Cardiac fibroblast (primary cell): ENCODE measurements at regions not wholly inside any gene's neighbourhood (a gene's known extent, or its start where the extent isn't known, plus 50 kb on each side); places are given as distances from the start of the nearest gene placed in this dataset.

ENCODE experiments used
- DNase-seq, 2 donors: peaks; one replicate each; pipeline versions ENCODE4 v3.0.0 to v3.0.0-alpha.2; 2010; ENCODE audit warnings: low read depth in 2 of 2
- H3K4me3 ChIP-seq, 2 donors: replicated peaks in 1 of 2; 1 replicate in 1 of 2; 2 replicates in 1 of 2; pipeline ENCODE4 v1.5.1; 2011; ENCODE audit warnings: low read depth in 2 of 2, low read length in 2 of 2, mild to moderate bottlenecking in 2 of 2, moderate library complexity in 1 of 2
- TF ChIP-seq, protein P1 (sequence below): IDR thresholded peaks from one replicate; pipeline ENCODE4 v1.5.1; 2011; ENCODE audit warnings: low read depth, mild to moderate bottlenecking, low read length, inconsistent platforms

DNA sequence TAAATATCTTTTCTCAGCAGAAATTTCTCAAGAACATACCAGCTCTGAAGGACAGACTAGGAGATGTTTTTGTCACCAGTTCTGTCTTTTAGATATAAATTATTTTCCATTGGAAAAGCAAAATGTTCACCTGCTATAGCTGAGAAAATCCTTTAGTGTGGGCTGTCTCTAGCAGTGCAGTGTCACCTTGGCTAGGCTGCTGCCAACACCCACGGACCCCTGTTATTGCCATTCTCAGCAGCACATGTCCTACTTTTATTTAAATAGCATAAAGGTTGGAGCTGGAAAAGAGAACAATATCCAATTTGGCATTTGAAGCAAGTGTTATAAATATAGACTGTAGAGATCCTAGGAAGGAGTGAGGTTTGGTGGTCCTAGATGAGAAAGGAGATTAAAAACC lies 156.4 kb downstream of the TPH2 start:
- TF ChIP-seq, protein P1, sequence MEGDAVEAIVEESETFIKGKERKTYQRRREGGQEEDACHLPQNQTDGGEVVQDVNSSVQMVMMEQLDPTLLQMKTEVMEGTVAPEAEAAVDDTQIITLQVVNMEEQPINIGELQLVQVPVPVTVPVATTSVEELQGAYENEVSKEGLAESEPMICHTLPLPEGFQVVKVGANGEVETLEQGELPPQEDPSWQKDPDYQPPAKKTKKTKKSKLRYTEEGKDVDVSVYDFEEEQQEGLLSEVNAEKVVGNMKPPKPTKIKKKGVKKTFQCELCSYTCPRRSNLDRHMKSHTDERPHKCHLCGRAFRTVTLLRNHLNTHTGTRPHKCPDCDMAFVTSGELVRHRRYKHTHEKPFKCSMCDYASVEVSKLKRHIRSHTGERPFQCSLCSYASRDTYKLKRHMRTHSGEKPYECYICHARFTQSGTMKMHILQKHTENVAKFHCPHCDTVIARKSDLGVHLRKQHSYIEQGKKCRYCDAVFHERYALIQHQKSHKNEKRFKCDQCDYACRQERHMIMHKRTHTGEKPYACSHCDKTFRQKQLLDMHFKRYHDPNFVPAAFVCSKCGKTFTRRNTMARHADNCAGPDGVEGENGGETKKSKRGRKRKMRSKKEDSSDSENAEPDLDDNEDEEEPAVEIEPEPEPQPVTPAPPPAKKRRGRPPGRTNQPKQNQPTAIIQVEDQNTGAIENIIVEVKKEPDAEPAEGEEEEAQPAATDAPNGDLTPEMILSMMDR, result no peak
- H3K4me3 ChIP-seq, result no peak overlapping the region
- DNase-seq, result no peak

DNA sequence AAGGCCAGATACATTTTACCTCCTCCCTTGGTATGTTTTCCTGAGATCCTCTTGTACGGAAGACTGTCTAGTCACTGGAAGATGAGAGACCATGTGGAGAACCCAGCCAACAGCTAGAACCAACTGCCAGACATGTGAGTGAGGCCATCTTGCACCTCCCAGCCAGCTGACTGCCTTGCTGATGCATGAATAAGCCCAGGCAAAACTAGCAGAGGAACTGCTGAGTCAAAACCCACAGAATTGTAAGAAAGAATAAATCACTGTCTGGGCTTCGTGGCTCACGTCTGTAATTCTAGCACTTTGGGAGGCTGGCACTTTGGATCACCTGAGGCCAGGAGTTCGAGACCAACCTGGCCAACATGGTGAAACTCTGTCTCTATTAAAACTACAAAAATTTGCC lies 160.0 kb downstream of the TPH2 start:
- TF ChIP-seq, protein P1, result no peak
- no peak for DNase-seq

DNA sequence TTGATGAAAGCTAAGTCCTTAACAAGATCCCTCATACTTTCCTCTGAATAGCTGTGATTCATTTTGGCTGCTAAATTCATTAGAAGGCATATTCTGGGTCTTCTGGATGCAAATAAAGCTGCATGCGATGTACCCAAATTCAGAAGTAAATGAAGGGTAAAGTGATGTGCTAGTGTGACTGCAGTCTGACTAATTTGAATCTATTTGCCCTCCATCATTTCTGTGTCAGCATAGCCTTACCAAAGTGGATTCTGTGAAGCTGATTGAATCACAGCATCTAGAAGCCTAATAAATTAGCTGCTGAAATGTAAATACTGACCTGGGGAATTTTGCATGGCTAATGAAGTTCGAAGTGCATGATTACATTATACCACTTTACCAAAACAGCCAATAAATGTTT lies 162.2 kb downstream of the TPH2 start:
- DNase-seq, result no peak
- TF ChIP-seq, protein P1, result no peak
- no peak overlapping the region for H3K4me3 ChIP-seq

More for the DNA sequence above, 160.0 kb downstream of the TPH2 start:
- no peak overlapping the region for H3K4me3 ChIP-seq

DNA sequence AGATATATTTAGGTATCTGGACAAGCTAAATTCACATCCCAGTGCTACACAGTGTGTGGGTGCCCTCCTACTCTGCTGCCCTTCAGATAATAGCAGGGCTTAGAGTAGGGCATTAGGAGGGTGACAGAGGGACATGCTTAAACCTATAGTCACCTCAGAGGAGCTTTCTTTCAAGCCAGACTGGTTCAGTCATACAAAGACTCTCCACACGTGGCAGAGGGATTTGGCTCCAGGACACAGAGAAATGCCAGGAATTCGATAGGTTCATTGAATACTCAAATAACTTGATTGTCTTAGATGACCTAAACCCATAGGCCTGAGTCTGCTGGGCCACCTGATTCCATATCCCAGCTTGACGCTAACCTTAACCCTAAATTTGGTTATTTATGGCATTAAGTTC lies 163.5 kb downstream of the TPH2 start:
- no peak for DNase-seq
- H3K4me3 ChIP-seq, result no peak overlapping the region
- TF ChIP-seq, protein P1, result no peak

DNA sequence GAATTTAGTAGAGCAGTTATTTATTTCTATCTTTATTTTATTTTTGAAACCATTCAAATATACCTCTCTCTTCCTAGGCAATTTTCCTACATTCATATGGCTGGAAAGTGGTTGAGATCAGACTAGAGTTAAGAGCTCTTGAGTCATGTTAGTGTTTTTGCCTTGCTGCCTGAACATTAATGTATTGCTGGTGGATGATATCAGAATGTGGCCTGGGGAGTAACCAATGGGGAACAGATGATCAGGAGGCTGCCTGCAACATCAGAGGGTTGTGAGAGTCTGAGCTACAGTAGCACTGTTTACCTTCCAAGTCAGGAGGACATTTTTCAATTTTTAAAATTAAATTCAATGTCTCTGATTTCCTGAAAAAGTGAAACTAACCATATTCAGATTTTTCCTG lies 166.3 kb upstream of the TRHDE start:
- TF ChIP-seq, protein P1, result no peak
- no peak for DNase-seq
- H3K4me3 ChIP-seq, result no peak overlapping the region

DNA sequence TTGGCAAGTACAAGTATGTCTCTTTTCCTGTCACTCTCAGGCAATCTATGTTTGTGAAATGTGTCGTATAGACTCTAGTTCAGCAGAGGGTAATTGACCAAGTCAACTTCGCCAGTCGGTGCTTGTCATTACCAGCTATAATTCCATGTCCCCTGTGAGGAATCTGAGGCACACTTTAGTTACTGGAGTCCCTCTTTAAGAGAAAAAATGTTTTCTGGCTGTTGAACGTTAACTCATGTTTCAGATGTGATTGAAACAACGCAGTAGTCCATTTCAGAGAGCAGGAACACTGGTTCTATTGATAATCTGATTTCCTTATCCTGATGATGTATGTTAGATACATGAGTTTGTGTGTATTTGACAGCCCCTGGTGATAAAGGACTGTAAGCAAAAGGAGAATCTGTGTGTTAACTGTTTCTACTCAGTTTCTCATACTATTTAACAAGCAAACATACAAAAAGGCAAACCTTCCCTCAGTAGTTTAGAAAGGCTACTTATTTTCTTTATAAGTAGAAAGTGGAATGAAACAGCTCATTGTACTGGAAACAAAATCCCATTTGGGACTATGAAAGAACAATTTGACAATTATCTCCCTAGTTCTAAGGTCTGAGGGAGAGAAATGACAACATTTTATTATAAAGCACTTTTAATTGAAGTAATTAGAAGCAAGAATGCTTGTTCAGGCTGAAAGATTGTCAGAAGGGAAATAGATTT lies 161.1 kb upstream of the TRHDE start:
- DNase-seq, result no peak
- no peak overlapping the region for H3K4me3 ChIP-seq
- TF ChIP-seq, protein P1, result no peak

DNA sequence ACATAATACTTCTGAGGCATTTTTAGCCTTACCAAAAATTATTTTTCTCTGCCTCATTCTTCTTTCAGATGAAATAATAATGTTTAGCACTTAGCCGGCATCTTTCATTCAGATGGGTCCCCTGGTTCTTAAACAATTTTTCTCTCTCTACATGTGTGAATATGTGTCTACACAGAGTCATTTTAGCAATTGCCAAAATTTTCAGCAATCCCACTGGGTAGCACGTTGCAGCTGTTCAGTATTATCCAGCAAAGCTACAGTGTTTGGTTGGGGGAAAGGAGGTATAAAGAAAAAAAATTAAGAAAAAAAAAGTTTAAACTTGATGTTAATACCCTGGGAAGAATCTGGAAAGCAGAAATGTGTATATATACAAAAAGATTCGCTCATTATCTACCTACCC lies 160.5 kb upstream of the TRHDE start:
- H3K4me3 ChIP-seq, result no peak overlapping the region
- TF ChIP-seq, protein P1, result no peak
- no peak for DNase-seq
